GM12873 (cell line): ENCODE measurements at regions not wholly inside any gene's neighbourhood (a gene's known extent, or its start where the extent isn't known, plus 50 kb on each side); places are given as distances from the start of the nearest gene placed in this dataset.

Experiments used
- TF ChIP-seq, protein P1 (sequence below): IDR thresholded peaks from 2 replicates; pipeline ENCODE4 v1.5.1; 2012; ENCODE audit warnings: low read depth, mild to moderate bottlenecking, moderate library complexity, low read length, control low read depth; ENCODE audit not compliant: insufficient read depth; ENCODE audit errors: missing control alignments

DNA sequence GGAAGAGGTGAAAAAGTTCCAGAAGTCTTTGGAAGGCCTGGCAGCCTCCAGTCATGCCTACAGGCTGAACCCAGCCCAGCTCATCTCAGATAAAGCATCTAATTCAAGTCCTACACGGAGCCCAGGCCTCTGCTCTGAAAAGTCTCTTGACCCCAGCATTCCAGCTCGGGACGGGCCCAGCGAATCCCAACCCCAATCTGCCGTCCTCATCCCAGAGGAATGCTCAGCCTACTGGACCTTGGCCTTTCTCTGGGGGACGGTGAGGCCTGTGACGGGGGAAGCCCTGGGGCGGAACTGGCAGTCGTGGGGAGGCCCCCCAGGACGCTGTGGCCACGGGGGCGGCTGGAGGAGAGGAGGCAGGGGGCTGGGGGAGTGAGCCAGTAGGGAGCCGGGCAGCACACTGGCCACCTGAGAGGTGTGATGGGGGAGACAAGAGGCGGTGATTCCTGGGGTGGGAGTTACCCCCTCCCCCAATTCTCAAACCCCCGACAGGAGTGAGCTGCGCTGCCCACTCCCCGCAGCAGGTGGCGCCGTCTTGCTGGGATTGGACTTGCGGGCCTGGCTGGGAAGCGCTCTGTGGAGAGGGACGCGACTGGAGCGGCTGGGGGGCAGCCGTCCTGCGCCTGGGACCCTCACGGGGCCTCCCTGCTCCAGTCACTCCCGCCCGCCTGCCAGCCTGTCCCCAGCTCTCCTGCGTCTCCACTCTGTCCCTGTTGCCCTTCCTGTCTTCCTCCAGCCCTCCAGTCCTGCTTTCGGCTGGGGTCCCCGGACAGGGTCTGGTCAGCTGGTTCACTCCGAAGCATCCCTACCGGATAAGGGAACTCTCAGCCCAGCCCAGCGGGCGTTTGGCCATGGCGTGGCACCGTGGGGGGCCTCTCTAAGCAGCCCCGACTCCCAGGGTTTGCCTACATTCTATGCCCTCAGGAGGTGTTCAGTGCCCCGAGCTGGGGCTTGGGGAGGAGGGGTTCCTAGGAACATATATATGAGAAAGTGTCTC is 182.6 kb upstream of the HAAO start:
- TF ChIP-seq, protein P1, sequence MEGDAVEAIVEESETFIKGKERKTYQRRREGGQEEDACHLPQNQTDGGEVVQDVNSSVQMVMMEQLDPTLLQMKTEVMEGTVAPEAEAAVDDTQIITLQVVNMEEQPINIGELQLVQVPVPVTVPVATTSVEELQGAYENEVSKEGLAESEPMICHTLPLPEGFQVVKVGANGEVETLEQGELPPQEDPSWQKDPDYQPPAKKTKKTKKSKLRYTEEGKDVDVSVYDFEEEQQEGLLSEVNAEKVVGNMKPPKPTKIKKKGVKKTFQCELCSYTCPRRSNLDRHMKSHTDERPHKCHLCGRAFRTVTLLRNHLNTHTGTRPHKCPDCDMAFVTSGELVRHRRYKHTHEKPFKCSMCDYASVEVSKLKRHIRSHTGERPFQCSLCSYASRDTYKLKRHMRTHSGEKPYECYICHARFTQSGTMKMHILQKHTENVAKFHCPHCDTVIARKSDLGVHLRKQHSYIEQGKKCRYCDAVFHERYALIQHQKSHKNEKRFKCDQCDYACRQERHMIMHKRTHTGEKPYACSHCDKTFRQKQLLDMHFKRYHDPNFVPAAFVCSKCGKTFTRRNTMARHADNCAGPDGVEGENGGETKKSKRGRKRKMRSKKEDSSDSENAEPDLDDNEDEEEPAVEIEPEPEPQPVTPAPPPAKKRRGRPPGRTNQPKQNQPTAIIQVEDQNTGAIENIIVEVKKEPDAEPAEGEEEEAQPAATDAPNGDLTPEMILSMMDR, result peak; percentile 88

DNA sequence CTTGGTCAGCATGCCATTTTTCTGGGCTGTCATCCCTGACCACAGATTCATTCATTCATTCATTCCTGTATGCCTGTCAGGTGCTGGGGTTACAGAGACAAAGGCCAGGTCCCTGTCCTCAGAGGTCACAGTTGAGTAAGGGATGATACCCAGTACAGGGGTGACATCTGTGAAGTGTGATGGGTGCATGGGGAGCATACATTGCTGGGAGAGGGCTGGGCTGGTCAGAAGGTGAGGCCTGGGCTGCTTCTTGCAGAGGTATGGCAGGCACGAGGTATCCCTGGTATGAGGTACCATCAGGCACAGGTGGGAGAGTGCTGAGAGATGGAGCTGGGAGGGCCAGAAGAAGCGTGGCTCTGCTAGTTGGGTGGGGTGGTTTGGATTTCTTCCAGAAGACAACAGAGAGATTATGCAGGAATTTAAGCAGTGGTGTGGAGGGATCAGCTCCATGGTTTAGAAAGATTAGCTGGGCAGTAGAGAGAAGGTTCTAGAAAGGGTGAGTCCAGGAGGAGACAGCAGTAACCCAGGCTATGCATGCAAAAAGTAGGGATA is 181.9 kb upstream of the HAAO start:
- TF ChIP-seq, protein P1, result no peak

DNA sequence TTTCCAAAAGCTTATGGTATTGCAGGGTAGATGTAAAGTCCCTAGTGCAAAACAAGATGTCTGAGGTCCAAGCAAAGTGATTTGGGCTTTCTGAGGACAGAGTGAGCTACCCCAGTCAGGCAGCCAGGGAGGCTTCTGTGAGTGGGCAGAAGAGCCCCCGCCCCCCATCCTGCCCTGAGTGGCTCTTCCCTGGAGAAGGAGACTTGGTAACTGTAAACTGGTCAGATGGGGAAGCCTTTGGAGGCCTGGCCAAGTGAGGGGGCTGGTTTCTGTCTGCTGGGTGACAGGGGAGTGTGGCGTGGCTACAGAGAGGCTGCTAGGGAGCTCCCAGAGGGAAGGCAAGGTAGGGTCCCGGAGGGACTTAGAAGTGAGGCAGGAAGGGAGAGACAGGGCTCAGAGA is 181.3 kb upstream of the HAAO start:
- TF ChIP-seq, protein P1, result no peak

DNA sequence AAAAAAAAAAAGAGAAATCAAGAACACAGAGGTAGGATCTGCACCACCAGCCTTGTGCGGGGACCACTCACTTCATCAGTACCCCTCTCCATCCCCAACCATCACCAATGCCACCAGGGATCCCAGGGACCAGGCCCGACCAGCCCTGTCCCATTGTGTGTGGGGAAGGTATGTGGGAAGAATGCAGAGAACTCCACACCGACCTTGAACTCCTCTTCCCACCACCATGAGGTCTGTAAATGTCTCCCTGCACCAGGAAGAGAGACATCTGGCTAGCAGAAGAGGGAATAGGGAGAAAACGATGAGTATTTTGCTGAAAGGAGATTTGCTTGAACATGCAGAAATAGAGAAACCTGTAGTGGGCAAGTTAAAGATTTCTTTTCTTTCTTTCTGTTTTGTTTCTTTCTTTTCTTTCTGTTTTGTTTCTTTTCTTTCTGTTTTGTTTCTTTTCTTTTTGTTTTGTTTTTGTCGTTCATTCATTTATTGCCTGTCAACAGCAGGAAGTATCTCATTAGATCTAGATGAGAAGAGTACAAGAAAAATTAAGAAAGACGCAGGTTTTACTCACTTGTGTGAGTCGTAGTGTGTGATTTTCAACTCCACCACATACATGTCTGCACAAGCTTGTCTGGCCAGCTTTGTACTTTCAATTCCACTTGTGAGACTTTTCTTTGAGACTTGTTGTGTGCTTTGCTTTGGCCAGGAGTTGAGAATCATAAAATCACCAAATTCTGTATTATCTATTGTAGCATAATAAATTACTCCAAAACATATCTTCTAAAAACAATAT is 179.8 kb upstream of the HAAO start:
- TF ChIP-seq, protein P1, result no peak

DNA sequence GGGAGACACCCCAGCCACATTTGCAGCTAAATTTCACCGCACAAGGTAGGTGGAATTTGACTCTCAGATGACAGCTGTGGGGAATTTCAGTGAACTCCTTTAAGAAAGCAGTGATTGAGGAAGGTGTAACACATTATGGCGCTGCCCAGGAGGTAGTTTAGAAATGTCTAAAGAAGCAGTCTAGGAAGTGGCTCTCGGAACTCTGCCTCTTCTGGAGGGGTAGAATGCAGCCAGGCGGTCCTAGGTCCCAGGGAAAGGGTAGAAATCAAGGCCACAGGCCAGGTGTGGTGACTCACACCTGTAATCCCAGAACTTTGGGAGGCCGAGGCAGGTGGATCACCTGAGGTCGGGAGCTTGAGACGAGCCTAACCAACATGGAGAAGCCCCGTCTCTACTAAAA is 179.0 kb upstream of the HAAO start:
- TF ChIP-seq, protein P1, result no peak

DNA sequence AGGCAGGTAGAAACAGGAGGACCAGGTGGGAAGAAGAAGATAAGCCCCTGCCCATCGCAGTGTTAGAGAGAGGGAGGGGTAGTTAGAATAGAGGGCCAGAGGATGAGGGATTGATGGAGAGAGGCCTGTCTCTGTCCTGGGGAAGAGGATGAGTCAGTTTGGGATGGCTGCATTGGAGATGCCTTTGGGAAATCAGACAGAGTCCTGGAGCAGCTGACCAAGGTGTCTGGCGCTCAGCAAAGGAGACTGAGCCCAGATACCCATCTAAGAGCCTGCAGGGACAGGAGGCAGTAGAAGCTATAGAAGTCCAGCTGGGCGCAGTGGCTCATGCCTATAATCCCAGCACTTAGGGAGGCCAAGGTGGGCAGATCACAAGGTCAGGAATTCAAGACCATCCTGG is 177.8 kb upstream of the HAAO start:
- TF ChIP-seq, protein P1, result no peak
